ENCODE measurements at regions not wholly inside any gene's neighbourhood (a gene's known extent, or its start where the extent isn't known, plus 50 kb on each side); places are given as distances from the start of the nearest gene placed in this dataset.

DNA sequence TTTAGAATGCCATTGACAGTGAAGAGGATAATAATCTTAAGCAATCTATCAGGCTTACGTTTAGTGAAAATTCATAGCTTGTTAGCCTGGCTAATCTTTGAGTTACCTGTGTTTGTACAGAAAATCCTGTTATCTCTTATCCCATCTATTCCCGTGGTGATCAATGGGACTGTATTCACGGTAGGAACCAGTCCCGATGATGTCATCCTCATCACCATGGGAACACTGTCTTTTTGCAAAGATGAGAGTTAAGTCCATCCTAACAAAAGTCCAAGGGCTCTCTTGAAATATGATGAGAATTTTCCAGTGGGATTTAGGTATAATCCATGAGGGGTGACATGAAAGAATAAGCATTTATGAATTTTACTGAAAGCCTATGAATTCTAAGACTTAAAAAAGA, 762.2 kb downstream of the ETS1 start:
- H3K27ac ChIP-seq = no peak overlapping the region
- no peak for ATAC-seq
- no peak overlapping the region for H3K4me3 ChIP-seq
- DNase-seq = no peak
- intact Hi-C loops (cut with DNase I) = no loop called here
- no peaks in the 10 kb centered on the region for H3K36me3 ChIP-seq
- TF ChIP-seq, protein P1, sequence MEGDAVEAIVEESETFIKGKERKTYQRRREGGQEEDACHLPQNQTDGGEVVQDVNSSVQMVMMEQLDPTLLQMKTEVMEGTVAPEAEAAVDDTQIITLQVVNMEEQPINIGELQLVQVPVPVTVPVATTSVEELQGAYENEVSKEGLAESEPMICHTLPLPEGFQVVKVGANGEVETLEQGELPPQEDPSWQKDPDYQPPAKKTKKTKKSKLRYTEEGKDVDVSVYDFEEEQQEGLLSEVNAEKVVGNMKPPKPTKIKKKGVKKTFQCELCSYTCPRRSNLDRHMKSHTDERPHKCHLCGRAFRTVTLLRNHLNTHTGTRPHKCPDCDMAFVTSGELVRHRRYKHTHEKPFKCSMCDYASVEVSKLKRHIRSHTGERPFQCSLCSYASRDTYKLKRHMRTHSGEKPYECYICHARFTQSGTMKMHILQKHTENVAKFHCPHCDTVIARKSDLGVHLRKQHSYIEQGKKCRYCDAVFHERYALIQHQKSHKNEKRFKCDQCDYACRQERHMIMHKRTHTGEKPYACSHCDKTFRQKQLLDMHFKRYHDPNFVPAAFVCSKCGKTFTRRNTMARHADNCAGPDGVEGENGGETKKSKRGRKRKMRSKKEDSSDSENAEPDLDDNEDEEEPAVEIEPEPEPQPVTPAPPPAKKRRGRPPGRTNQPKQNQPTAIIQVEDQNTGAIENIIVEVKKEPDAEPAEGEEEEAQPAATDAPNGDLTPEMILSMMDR (IDR thresholded peaks at IDR 0.05) = no peak
- no peaks in the 10 kb centered on the region for H3K4me1 ChIP-seq
- H3K27me3 ChIP-seq = no peaks in the 10 kb centered on the region
- H3K9me3 ChIP-seq = no peaks in the 10 kb centered on the region

DNA sequence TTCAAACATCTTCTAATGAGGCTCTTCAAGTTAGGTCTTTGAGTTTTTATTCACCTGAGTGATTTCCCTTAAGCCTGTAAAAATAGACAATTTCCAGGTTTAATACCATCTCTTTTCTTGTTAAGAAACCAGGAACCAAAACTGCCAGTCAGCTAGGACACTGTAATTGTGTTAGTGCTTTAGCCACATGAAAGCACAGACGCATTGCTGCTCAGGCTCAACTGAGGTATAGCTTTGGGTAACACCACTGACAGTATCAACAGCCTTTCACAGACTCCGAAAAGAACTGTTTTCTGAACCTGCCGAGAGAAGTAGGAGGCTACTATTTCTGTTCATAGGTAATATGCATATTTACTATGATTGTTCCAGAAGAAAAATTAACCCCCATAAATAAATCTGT, 768.7 kb downstream of the ETS1 start:
- no peaks in the 10 kb centered on the region for H3K4me1 ChIP-seq
- H3K27ac ChIP-seq = no peak overlapping the region
- H3K4me3 ChIP-seq = no peak overlapping the region
- no peaks in the 10 kb centered on the region for H3K36me3 ChIP-seq
- ATAC-seq (no peak), DNase-seq (no peak)
- TF ChIP-seq, protein P1 (IDR thresholded peaks at IDR 0.05) = no peak
- H3K9me3 ChIP-seq = no peaks in the 10 kb centered on the region
- H3K27me3 ChIP-seq = no peaks in the 10 kb centered on the region
- intact Hi-C loops (cut with DNase I) = no loop called here

DNA sequence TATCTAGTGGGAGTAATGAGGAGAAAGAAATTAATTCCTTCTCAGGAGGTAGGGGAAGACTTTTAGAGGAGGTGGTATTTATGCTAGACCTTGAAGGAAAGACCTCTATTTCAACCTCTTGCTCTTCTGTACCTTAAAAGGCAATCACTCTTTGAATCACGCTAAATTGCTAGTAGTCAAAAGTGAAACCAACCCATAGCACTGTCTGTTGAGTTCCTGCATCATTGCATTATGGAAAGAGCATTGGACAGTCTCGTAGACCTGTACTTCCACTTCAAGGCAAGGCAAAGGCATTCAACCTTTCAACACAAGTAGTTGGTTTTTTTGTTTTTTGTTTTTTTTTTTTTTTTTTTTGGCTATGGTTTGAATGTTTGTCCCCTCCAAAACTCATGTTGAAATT, 770.4 kb downstream of the ETS1 start:
- no peak for DNase-seq
- TF ChIP-seq, protein P1 (IDR thresholded peaks at IDR 0.05) = no peak
- ATAC-seq = no peak
- H3K36me3 ChIP-seq = no peaks in the 10 kb centered on the region
- no peak overlapping the region for H3K27ac ChIP-seq
- H3K4me1 ChIP-seq = no peaks in the 10 kb centered on the region
- intact Hi-C loops (cut with DNase I) = no loop called here
- H3K9me3 ChIP-seq = no peaks in the 10 kb centered on the region
- no peaks in the 10 kb centered on the region for H3K27me3 ChIP-seq
- H3K4me3 ChIP-seq = no peak overlapping the region

DNA sequence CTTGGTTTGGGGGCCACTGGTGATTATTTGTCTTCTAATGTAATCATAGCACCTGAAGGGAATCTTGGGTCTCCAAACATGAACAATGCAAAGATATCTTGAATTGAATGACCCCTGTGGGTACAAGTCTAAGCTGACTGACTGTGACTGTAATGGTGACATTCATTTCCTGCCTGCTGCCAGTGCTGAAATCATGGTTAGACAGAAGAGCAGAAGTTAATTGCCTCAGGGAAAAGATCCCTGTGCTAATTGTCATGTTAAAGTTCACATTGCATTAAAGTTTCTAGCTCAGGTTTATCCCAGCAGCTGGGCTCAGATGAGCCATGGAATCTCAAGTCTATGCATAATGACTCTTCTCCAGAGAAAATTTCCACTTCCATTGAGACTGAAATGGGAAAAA, 772.0 kb downstream of the ETS1 start:
- DNase-seq (no peak), ATAC-seq (no peak)
- Histone ChIP-seq H3K27ac (no peak overlapping the region), H3K4me3 (no peak overlapping the region), H3K27me3 (no peaks in the 10 kb centered on the region), H3K9me3 (no peaks in the 10 kb centered on the region), H3K4me1 (no peaks in the 10 kb centered on the region), H3K36me3 (no peaks in the 10 kb centered on the region)
- intact Hi-C loops (cut with DNase I) = no loop called here
- TF ChIP-seq, protein P1 (IDR thresholded peaks at IDR 0.05) = no peak

DNA sequence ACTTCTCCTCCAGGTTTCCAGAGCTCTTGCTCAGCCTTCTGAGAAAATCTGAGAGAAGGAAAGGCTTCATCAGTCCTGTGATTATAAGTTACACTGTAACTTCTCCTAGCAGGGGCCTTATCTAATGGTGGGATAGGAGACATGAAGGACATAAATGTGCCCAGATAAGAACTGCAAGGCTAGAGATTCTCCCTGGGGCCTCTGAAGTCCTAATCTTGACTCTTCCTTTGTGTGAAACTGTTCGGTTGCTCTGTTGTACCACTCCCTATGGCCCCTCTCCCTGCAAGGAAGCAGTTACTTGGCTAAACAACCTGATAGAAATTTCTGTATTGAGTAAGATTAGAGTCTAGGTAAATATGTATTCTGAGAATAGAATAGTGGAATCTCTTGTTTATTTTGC, 780.9 kb downstream of the ETS1 start:
- Histone ChIP-seq H3K27ac (no peak overlapping the region), H3K4me3 (no peak overlapping the region)
- ATAC-seq = no peak

More for the DNA sequence above, 780.9 kb downstream of the ETS1 start:
- Histone ChIP-seq H3K36me3 (no peaks in the 10 kb centered on the region), H3K4me1 (no peaks in the 10 kb centered on the region), H3K9me3 (no peaks in the 10 kb centered on the region), H3K27me3 (no peaks in the 10 kb centered on the region)
- TF ChIP-seq, protein P1 (IDR thresholded peaks at IDR 0.05) = no peak
- intact Hi-C loops (cut with DNase I) = no loop called here
- DNase-seq = no peak
